ENCODE measurements at regions not wholly inside any gene's neighbourhood (a gene's known extent, or its start where the extent isn't known, plus 50 kb on each side); places are given as distances from the start of the nearest gene placed in this dataset.

GRCh38 chr9:134491856-134492255, 149.7 kb upstream of the COL5A1 start:
- TF ChIP-seq HDAC6 (IDR thresholded peaks at IDR 0.05; ENCODE audit: low read depth, low read length) = no peak
- TF ChIP-seq ZNF146 (CRISPR knock-in tag; IDR thresholded peaks at IDR 0.05; ENCODE audit: unreplicated experiment) = no peak
- TF ChIP-seq CBX1 (IDR thresholded peaks at IDR 0.05; ENCODE audit: low read depth) = no peak
- TF ChIP-seq KLF16 (IDR thresholded peaks at IDR 0.05) = no peak
